Keratinocyte (primary cell): ENCODE measurements at regions not wholly inside any gene's neighbourhood (a gene's known extent, or its start where the extent isn't known, plus 50 kb on each side); places are given as distances from the start of the nearest gene placed in this dataset.

Experiments used
- DNase-seq: peaks from one replicate; pipeline ENCODE4 v3.0.0-alpha.2; 2011; ENCODE audit warnings: low read depth, missing footprints, low spot score
- FAIRE-seq: peaks from 2 replicates; lab custom pipeline; 2011; peaks lifted over from hg19 to GRCh38; lab: Jason Lieb, UNC
- H2AFZ ChIP-seq: 2 replicates; pipeline ENCODE4 v1.6.0; 2012; ENCODE audit warnings: low read length, control low read depth, inconsistent platforms; ENCODE audit not compliant: control insufficient read depth
- H3K27ac ChIP-seq: 2 replicates; pipeline ENCODE4 v1.5.1; 2011; ENCODE audit warnings: low read length; ENCODE audit not compliant: control insufficient read depth, insufficient read depth
- H3K27me3 ChIP-seq: 3 replicates; pipeline ENCODE4 v1.6.0; 2011; ENCODE audit warnings: low read length; ENCODE audit not compliant: control insufficient read depth, insufficient read depth; ENCODE audit errors: extremely low read depth
- H3K36me3 ChIP-seq, 2 experiments: 2 replicates in 1 of 2; 3 replicates in 1 of 2; pipeline ENCODE4 v1.5.1; 2011; ENCODE audit warnings: low read length in 2 of 2, mild to moderate bottlenecking in 1 of 2; ENCODE audit not compliant: control insufficient read depth in 2 of 2, insufficient read depth in 2 of 2; ENCODE audit errors: extremely low read depth in 1 of 2
- H3K4me1 ChIP-seq: 3 replicates; pipeline ENCODE4 v1.5.1; 2011; ENCODE audit warnings: low read length; ENCODE audit not compliant: control insufficient read depth, insufficient read depth; ENCODE audit errors: extremely low read depth
- H3K4me2 ChIP-seq: 3 replicates; pipeline ENCODE4 v1.6.0; 2011; ENCODE audit warnings: low read depth, low read length; ENCODE audit not compliant: control insufficient read depth, insufficient read depth; ENCODE audit errors: extremely low read depth
- H3K4me3 ChIP-seq, 3 experiments: fragments of 200-600 bp in 1 of 3; sonication (generic) in 1 of 3; 2 replicates in 2 of 3; 3 replicates in 1 of 3; pipeline ENCODE4 v1.5.1; 2011 to 2016; ENCODE audit warnings: low read length in 3 of 3, mild to moderate bottlenecking in 3 of 3, control low read depth in 2 of 3, inconsistent platforms in 1 of 3, low read depth in 1 of 3, mixed read lengths in 1 of 3, mixed run types in 1 of 3, moderate library complexity in 1 of 3; ENCODE audit not compliant: control insufficient read depth in 2 of 3, insufficient read depth in 2 of 3; ENCODE audit errors: extremely low read depth in 1 of 3
- H3K79me2 ChIP-seq: 2 replicates; pipeline ENCODE4 v1.6.0; 2012; ENCODE audit warnings: low read length; ENCODE audit not compliant: control insufficient read depth, insufficient read depth
- H3K9ac ChIP-seq: 3 replicates; pipeline ENCODE4 v1.6.0; 2011; ENCODE audit warnings: low read length; ENCODE audit not compliant: control insufficient read depth, insufficient read depth; ENCODE audit errors: extremely low read depth
- H3K9me1 ChIP-seq: 3 replicates; pipeline ENCODE4 v1.6.0; 2011; ENCODE audit warnings: low read length; ENCODE audit not compliant: control insufficient read depth, insufficient read depth; ENCODE audit errors: extremely low read depth
- H3K9me3 ChIP-seq: 2 replicates; pipeline ENCODE4 v1.5.1; 2012; ENCODE audit warnings: low read depth, low read length; ENCODE audit not compliant: control insufficient read depth
- H4K20me1 ChIP-seq: 3 replicates; pipeline ENCODE4 v1.6.0; 2011; ENCODE audit warnings: low read length; ENCODE audit not compliant: control insufficient read depth, insufficient read depth; ENCODE audit errors: extremely low read depth
- CTCF ChIP-seq, 3 experiments: IDR thresholded peaks in 1 of 3; conservative IDR thresholded peaks in 1 of 3; optimal IDR thresholded peaks in 1 of 3; 2 replicates in 2 of 3; 3 replicates in 1 of 3; pipeline versions ENCODE3 to v1.5.1; 2011; ENCODE audit warnings: low read length in 3 of 3, mild to moderate bottlenecking in 3 of 3, moderate library complexity in 2 of 3, control low read depth in 1 of 3, inconsistent platforms in 1 of 3; ENCODE audit not compliant: insufficient read depth in 2 of 3; ENCODE audit errors: extremely low read depth in 1 of 3
- EZH2 ChIP-seq: IDR thresholded peaks from one replicate; pipeline ENCODE4 v1.6.1; 2012; ENCODE audit warnings: inconsistent platforms, mild to moderate bottlenecking, low read length, moderate library complexity
- dilution Hi-C: fragments of 300-500 bp; cut with MboI; formaldehyde crosslinking; loops from one replicate; pipeline ENCODE4 v1.7.0; 2020; ENCODE audit warnings: low sequenced_read_pairs; ENCODE audit not compliant: extremely low pct_ligation_motif_present

- H3K9me1 ChIP-seq, result no peaks in the 10 kb centered on the region
- H3K9ac ChIP-seq, result no peak overlapping the region
- no peaks in the 10 kb centered on the region for H3K79me2 ChIP-seq
- no peaks in the 10 kb centered on the region for H3K36me3 ChIP-seq
- H3K27ac ChIP-seq, result no peak overlapping the region
- dilution Hi-C loops, result no loop called here
- DNase-seq, result no peak
- no peak overlapping the region for H3K4me2 ChIP-seq
- H2AFZ ChIP-seq, result no peak overlapping the region
- no peaks in the 10 kb centered on the region for H3K9me3 ChIP-seq
- H4K20me1 ChIP-seq, result no peaks in the 10 kb centered on the region
- H3K4me3 ChIP-seq, result no peak overlapping the region
- FAIRE-seq, result no peak
- no peaks in the 10 kb centered on the region for H3K27me3 ChIP-seq
- no peaks in the 10 kb centered on the region for H3K4me1 ChIP-seq
- TF ChIP-seq EZH2, result no peak
- no peak for TF ChIP-seq CTCF (optimal IDR thresholded peaks at IDR 0.05 in 1 of 3, IDR thresholded peaks at IDR 0.05 in 1 of 3, conservative IDR thresholded peaks at IDR 0.05 in 1 of 3; ENCODE audit: extremely low read depth in 1 of 3, insufficient read depth in 2 of 3, low read length in 3 of 3)
These were observed 1204.5 kb upstream of the ZEB2 start for GRCh38 chr2:145724311-145724898.

- Histone ChIP-seq H3K4me1 (no peaks in the 10 kb centered on the region), H3K27ac (no peak overlapping the region), H3K36me3 (no peaks in the 10 kb centered on the region), H3K27me3 (no peaks in the 10 kb centered on the region), H3K4me2 (no peak overlapping the region), H3K9ac (no peak overlapping the region), H3K4me3 (no peak overlapping the region), H2AFZ (no peak overlapping the region), H3K9me3 (no peaks in the 10 kb centered on the region), H3K9me1 (no peaks in the 10 kb centered on the region), H4K20me1 (no peaks in the 10 kb centered on the region), H3K79me2 (no peaks in the 10 kb centered on the region)
- no peak for TF ChIP-seq EZH2
- TF ChIP-seq CTCF (optimal IDR thresholded peaks at IDR 0.05 in 1 of 3, IDR thresholded peaks at IDR 0.05 in 1 of 3, conservative IDR thresholded peaks at IDR 0.05 in 1 of 3; ENCODE audit: extremely low read depth in 1 of 3, insufficient read depth in 2 of 3, low read length in 3 of 3), result no peak
- no peak for FAIRE-seq
- no peak for DNase-seq
- dilution Hi-C loops, result no loop called here
These were observed 1204.0 kb upstream of the ZEB2 start for GRCh38 chr2:145723872-145724271.
